GM12864 (cell line): ENCODE measurements at regions not wholly inside any gene's neighbourhood (a gene's known extent, or its start where the extent isn't known, plus 50 kb on each side); places are given as distances from the start of the nearest gene placed in this dataset.
"Not testable (repeated sequence)": the region's sequence is repeated elsewhere in the genome, so short reads cannot be mapped to it uniquely, and the experiment has no call there.

Source experiments
- DNase-seq: peaks from one replicate; pipeline ENCODE4 v3.0.0-alpha.2; 2011; ENCODE audit warnings: low read depth
- H3K4me3 ChIP-seq: 2 replicates; pipeline ENCODE4 v1.5.1; 2011; ENCODE audit warnings: mild to moderate bottlenecking, low read depth, low read length, control low read depth
- TF ChIP-seq, protein P1 (sequence below): IDR thresholded peaks from 2 replicates; pipeline ENCODE4 v1.5.1; 2011; ENCODE audit warnings: low read depth, mild to moderate bottlenecking, moderate library complexity, low read length, control low read depth, inconsistent platforms; ENCODE audit errors: missing control alignments

DNA sequence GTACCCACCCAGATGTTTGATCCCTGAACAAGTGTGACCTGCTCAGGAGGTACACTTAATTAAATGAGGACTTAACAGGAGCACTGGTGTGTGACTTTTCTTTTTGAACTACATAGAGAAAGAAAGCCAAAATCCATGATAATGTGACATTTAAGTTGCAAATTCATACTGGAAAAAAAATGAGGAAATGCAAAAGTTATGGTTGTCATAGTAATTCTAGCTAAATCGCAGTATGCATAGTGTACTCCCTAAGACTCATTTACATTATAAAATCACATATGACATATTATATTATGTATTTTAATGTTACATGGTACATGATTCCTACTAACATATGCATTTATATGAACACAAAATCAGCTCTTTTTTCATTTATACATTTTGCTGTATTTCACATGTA is 92.0 kb upstream of the PCSK5 start:
- TF ChIP-seq, protein P1, sequence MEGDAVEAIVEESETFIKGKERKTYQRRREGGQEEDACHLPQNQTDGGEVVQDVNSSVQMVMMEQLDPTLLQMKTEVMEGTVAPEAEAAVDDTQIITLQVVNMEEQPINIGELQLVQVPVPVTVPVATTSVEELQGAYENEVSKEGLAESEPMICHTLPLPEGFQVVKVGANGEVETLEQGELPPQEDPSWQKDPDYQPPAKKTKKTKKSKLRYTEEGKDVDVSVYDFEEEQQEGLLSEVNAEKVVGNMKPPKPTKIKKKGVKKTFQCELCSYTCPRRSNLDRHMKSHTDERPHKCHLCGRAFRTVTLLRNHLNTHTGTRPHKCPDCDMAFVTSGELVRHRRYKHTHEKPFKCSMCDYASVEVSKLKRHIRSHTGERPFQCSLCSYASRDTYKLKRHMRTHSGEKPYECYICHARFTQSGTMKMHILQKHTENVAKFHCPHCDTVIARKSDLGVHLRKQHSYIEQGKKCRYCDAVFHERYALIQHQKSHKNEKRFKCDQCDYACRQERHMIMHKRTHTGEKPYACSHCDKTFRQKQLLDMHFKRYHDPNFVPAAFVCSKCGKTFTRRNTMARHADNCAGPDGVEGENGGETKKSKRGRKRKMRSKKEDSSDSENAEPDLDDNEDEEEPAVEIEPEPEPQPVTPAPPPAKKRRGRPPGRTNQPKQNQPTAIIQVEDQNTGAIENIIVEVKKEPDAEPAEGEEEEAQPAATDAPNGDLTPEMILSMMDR = no peak
- no peak for DNase-seq

DNA sequence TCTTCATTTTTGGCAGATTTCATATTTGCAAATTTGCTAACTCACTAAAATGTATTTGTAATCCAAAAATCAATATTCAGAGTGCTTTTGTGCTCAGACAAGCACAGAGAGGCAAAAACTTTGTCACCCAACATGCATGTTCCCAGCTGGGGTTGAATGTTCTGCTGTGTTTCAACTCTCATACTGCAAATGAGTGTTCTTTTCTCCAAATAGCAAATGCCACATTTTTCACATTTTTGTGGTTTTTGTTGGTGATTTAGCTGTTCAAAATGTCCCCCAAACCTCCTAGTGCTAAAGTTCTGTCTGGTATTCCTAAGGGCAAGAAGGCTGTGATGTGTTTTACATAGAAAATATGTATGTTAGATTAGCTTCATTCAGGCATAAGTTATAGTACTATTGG is 87.3 kb upstream of the PCSK5 start:
- H3K4me3 ChIP-seq = no peak overlapping the region
- TF ChIP-seq, protein P1 = no peak
- DNase-seq = no peak

More for the DNA sequence above, 92.0 kb upstream of the PCSK5 start:
- H3K4me3 ChIP-seq = no peak overlapping the region

DNA sequence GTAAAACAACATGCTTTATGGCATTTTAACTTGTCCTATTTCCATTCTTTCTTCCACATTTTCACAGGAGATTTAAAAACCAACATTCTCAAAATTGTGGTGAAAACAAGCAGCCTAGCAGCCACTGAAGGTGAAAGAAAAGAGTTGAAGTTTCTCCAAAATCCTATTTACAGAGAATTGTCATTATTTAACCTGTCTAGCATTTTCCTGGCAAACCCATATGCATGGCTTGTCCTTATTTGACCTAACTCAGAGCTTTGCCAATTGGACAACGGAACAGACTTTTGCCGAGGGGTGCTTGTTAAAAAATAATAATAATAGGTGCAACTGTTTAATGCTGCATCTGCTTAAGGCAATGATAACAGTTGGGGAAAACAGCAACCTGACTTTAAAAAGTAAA is 80.4 kb upstream of the PCSK5 start:
- TF ChIP-seq, protein P1 = no peak
- no peak overlapping the region for H3K4me3 ChIP-seq

DNA sequence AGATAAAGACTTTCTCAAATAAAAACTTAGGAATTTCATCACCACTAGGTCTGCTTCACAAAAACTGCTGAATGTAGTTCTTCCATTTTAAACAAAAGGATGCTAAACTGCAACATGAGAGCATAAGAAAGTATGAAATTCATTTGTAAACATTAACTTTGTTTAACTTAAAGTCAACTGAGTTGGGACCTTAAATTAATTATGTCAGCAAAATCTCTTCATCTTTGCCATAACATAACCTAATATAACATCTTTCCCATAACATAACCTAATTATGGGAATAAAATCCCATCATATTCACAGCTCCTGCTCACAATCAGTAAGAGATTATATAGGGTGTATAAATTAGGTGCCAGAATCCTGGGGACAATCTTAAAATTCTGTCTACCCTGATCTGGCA is 78.8 kb upstream of the PCSK5 start:
- TF ChIP-seq, protein P1 = no peak
- no peak for DNase-seq
- H3K4me3 ChIP-seq = no peak overlapping the region

More for the DNA sequence above, 80.4 kb upstream of the PCSK5 start:
- DNase-seq = no peak

DNA sequence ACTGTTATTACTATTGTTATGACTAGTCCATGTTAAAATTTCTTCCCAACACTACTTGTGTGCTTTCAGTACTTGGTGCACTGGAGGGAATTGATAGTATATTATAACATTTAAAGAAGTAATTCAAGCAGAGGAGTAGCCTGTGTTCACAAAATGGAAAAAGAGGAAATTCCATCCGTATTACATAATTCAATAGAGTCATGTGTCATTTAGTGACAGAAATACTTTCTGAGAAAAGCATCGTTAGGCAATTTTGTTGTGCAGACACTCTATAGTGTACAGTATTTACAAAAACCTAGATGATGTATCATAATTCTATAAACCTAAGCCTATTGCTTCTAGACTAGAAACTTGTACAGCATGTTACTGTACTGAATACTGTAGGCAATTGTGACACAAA is 78.3 kb upstream of the PCSK5 start:
- TF ChIP-seq, protein P1 = no peak
- DNase-seq = no peak
- H3K4me3 ChIP-seq = no peak overlapping the region

DNA sequence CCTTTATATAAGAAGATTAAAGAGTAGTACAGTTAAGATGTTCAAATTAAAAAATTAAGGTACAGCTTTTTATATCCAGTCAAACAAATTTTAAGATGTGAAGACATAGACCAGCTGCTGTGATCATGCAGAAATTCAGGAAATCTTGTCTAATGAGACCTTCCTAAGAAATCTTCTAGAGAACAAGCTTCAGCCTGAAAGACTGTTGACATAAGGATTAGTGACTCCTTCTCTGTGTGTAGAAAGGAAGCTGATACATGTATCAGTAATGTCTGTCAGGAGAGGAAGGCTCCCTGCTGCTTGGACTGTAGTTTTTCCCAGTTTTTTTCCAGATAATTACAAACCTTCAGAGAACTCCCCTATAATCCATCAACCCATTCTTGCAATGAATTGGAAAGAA is 75.8 kb upstream of the PCSK5 start:
- TF ChIP-seq, protein P1 = no peak
- DNase-seq = no peak
- H3K4me3 ChIP-seq = no peak overlapping the region

DNA sequence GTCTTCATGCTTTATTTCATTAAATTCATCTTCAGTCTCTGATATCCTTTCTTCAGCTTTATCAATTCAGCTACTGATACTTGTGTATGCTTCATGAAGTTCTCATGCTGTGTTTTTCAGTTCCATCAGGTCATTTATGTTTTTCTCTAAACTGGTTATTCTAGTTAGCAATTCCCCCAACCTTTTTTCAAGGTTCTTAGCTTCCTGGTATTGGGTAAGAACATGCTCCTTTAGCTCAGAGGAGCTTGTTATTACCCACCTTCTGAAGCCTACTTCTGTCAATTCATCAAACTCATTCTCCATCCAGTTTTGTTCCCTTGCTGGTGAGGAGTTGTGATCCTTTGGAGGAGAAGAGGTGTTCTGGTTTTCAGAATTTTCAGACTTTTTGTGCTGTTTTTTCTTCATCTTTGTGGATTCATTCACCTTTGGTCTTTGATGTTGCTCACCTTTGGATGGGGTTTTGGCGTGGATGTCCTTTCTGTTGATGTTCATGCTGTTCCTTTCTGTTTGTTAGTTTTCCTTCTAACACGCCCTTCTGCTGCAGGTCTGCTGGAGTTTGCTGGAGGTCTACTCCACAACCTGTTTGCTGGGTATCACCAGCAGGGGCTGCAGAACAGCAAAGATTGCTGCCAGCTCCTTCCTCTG is 69.9 kb upstream of the PCSK5 start:
- not testable (repeated sequence) for H3K4me3 ChIP-seq, DNase-seq
